ENCODE measurements at regions not wholly inside any gene's neighbourhood (a gene's known extent, or its start where the extent isn't known, plus 50 kb on each side); places are given as distances from the start of the nearest gene placed in this dataset.
"Not testable (repeated sequence)": the region's sequence is repeated elsewhere in the genome, so short reads cannot be mapped to it uniquely, and the experiment has no call there.

DNA sequence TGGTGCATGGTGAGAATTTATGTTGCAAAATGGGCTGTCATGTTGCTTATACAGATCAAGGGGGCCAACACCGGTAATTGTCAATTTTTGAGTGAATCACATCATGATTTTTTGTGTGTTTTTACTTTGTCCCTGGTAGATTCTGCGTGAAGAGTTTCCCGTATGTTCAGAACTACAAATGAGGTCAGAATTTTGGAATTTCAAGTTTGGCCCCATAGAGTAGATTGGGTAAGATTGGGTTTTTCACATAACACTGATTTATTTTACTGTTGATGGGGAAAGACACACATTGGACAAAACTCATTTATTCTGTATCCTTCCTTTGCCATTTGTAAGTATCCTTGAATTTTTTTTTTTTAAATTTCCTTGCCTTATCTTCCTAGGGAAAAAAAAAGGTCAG, 158.5 kb upstream of the MXRA5 start:
- DNase-seq = no peak

DNA sequence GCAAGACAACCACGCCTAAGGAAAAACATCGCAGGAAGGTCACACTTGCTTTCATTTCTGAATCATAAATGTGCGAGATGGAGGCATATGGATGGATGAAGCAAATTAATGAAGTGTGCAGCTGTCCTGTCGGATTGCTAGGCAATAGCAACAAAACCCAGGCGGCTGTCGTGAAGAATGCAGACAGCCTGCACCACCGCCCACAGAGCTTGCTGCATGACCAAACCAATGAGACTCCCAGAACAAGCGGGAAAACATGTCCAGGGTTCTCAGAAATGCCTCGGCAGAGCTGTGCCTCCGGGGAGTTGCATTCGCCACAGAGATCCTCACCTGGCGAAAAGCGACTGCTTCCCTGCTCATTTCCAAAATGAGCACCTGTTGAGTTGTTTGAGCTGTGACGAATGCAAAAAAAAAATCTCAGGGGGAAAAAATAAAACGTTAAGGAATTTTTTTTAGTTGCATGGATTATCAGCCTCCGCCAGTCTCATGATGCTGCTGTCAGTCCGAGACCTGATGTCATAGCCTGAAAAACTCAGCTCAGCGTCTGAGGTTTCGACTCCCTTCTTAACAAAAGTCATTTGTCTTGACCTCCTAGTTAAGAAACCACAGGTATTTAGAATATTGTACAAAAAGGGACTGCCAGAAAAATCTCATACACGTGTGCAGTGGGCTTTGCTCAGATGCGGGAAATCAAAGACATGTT, 155.5 kb upstream of the MXRA5 start:
- peak; percentile 61 for DNase-seq

- peak; percentile 45 for DNase-seq
These were observed 149.7 kb upstream of the MXRA5 start for GRCh38 chrX:3495836-3496769.

DNA sequence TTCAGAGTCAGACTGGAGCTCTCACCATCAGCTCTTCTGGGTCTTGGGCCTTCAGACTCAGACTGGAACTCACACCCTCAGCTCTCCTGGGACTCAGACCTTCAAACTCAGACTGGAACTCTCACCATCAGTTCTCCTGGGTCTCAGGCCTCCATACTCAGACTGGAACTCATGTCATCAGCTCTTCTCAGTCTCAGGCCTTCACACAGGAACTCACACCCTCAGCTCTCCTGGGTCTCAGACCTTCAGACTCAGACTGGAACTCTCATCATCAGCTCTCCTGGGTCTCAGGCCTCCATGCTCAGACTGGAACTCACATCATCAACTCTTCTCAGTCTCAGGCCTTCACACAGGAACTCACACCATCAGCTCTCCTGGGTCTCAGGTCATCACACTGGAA, 147.2 kb upstream of the MXRA5 start:
- no peak for DNase-seq

GRCh38 chrX:3485727-3486126, 139.3 kb upstream of the MXRA5 start:
- DNase-seq = no peak

DNA sequence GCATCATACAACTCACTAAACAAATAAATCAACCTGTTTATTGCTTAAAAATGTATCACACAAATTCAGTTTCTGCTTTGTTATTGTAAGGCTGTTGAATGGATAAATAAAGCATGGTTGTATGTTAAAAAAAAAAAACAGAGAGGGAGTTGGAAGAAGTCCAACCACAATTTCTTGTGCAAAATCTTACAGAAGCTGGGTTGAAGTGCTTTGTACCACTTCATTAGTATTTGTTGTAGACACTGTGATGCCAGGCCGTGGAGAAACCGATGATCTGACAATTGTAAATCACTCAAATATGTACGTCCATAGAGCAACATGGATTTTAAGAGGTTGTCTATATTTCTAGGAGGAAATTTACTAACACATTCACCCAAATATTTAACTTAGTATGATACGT, 132.6 kb upstream of the MXRA5 start:
- DNase-seq = no peak

DNA sequence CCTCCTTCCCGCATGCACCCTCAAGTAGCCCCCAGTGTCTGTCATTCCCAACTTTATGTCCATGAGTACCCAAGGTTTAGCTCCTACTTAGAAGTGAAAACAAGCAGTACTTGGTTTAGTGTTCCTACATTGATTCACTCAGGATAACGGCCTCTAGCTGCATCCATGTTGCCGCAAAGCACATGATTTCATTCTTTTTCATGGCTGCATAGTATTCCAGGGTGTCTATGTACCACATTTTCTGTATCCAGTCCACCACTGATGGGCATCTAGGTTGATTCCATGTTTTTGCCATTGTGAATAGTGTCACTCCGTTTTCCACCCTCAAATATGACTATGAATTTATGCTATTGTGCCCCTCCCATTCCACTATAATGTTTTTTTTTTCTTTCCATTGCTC, 130.5 kb upstream of the MXRA5 start:
- no peak for DNase-seq

DNA sequence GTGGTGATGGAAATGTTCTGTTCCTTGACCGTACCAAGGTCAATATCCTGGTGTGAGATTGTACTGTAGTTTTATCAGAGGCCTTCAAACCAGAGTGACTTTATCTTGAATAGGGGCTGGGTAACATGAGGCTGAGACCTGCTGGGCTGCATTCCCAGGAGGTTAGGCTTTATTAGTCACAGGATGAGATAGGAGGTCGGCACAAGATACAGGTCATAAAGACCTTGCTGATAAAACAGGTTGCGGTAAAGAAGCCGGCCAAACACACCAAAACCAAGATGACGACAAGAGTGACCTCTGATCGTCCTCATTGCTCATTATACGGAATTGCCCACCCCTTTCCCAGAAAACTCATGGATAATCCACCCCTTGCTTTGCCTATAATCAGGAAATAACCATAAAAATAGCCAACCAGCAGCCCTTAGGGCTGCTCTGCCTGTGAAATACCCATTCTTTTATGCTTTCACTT, 123.8 kb upstream of the MXRA5 start:
- not testable (repeated sequence) for DNase-seq

DNA sequence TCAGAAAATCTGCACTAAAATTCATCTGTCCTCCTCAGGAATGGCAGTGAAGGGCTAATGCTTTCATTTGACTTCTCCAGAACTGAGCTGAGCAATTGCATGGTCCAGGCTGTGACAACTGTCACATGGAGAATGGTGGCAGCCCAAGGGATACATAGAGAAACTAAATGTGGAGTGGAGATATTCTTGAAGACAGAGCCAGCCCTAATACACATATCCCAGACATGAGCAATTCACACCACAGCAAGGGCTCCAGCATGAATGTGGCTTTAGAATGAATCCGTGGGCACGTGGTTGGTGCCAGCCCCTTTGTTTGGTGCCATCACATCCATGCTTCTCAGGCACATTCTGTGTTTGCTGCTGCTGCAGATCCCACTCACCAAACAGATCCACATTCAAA, 121.6 kb upstream of the MXRA5 start:
- no peak for DNase-seq

GRCh38 chrX:3465017-3465416, 118.6 kb upstream of the MXRA5 start:
- no peak for DNase-seq

DNA sequence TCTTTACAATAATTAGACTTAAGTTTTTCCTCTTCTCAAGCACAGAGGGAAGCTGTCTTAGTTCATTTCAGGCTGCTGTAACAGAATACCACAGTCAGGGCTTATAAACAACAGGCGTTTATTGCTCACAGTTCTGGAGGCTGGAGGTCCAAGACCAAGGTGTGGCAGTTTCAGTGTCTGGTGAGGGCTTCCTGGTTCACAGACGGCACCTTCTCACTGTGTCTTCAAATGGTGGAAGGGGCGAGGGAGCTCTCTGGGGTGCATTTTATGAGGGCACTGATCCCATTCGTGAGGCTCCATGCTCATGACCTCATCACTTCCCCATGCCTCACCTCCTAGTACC, 115.7 kb upstream of the MXRA5 start:
- DNase-seq = no peak

DNA sequence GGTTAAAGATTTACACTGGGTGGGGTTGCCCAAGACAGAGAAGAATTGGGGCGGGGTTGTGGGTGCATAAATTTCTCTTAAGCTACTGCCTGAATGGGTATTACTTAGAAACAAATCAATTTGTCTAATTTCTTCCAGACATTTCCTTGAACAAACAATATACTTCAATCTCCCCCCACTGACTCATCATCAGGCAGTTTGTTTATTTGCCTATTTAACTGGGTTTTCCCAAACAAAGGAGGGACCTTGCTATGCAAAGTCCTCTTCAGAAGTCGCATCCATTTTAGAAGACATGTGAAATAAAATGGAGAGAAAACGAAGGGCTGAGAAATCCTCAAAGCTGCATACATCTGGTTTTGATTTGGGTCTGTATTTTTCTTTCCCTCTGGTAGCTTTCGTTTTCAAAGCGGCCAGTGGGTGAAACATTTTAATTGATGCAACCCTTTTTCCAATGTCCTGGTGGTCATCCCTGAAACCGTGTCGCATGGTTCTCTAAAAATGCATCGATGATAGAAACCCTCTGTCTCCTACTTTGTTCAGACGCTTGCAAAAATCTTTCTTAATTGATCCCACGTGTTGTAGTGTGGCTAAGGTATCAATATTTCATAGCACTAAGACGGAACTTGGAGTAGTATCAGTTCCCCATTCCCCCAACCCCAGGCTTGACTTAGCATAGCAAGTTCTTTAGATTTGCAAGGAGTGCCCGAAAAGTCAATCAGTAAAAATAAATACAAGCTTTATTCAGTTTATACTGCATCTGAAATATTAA, 115.1 kb upstream of the MXRA5 start:
- no peak for DNase-seq

GRCh38 chrX:3455796-3456195, 109.3 kb upstream of the MXRA5 start:
- DNase-seq = no peak

- no peak for DNase-seq
These were observed 105.1 kb upstream of the MXRA5 start for GRCh38 chrX:3451571-3451970.

DNA sequence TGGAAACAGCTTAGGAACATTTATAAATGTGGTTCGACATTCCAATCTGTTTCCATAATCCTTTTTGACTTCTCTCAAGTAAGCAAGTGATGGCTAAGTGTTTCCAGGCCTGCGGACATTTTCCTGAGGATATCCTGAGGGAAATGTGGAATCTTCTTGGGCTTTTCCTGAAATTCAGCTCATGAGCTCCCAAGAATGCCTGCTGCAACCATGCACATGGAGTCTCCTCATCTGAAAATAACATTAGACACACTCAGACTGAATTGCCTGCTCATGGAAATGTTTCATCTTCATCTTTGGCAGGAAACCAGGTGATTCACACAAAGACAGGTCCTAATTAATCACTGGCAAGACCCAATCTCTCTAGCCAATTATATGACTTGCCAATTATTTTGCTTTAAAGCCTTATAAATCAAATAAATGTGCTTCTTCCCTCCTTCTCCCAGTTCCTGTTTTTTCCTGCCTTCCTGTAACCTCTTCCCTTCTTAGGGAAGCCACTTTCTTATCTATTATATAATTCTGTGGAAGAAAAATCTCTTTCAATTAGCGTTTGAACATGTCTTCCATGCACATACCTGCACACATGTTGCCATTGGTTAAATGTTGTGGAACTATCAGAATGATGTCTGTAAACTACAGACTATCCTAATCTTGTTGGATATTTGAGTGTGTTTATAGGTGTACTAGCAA, 104.6 kb upstream of the MXRA5 start:
- DNase-seq = no peak

GRCh38 chrX:3449287-3449686, 102.8 kb upstream of the MXRA5 start:
- DNase-seq = no peak

DNA sequence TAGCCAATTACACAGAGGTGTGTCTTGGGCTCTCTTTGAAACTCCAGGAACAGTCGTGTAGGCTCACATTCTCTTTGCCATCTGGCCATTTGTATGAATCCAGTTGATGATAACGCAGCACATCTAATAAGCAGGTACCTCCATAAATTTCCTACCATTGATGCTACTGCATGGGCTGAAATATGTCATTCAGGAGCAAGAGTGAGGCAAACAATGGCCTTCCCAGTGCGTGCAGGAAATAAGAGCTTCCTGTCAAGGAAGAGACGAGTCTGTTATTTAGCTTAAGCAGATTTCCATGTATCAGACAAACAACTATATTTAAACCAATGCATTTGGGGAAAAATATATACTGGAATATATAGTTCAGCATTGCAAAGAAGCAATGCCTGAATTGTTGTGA, 102.1 kb upstream of the MXRA5 start:
- no peak for DNase-seq

DNA sequence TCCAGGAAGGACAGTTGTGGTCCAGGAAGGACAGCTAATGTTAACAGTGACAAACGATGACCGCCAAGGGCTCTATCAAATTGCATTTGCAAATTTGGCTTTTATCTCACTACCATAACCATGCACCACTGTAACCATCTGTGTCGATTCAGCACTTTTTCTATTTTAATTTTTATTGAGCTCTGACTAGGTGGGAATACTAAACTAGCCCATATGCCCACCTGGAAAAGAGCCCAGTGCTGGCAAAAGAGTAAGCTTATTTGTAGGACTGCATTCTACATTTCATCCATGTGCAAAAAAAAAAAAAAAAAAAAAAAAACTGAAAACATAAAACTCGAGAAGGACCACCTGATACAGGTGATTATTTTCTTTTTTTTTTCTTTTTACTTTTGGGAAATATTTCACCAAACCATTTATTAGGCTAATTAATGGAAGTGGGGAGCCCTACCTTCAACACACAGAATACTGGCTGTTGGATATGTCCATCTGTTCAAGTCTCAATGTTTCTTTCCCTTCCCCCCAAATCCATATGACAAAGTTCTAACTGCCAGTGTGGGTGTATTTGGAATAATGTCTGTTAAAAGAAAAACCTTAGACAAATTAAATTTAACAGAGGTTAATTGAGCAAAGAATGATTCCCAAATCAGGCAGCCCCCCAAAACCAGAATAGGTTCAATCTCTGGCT, 99.5 kb upstream of the MXRA5 start:
- no peak for DNase-seq

DNA sequence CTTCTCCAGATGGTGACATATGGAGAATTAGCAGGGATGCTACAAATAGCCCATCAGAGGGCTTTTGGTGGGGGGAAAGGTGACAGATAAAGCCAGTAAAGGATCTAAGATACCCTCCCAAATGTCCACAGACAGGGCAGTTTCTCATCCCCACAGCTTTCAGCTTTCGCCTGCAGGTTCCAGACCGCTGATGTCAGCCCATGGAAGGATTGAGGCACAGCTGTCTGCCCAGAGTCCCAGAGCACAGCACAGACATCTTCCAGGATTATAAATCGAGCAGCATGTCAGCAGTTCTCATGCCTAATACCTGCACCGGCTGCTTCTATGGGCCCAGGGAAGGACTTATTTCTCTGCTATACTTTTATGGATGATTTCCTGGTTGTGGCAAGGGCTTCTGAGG, 96.7 kb upstream of the MXRA5 start:
- peak; percentile 52 for DNase-seq

DNA sequence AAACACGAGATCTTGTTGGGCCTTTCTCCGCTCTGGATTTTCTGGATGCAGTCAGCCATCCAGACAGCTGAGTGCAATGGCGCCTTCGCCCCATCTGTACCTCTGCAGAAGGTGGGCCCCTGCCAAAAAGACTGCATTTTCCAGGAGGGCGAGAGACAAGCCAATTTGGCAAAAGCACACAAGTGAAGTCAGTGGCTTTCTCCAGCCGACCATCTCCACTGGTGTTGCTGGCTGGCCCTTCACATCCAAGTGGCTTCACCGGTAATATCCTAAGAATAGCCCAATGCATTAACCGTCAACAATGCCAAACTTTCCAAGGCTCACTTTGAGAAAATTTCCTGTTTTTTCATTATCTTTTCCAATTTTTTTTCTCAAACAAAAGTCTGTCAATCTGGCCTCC, 96.2 kb upstream of the MXRA5 start:
- no peak for DNase-seq

DNA sequence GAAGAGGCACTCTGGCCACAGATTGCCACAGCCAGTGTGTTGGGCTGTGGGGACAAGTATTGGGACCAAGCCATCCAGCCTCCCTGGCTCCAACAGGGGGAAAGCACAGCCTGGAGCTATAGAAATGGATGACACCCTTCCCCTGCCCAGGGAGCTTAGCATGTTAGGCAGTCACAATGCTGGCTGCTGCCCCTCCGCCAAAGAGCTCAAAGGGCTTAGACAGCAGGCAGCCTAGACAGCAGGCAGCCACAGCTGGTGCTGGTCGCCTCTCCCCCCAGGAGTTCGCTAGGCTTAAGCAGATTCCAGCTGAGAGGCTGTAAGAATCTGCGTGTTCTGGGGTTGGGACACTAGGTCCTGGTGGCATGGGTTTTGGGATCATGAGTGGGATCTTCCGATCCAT, 94.5 kb upstream of the MXRA5 start:
- no peak for DNase-seq

GRCh38 chrX:3435916-3436315, 89.5 kb upstream of the MXRA5 start:
- DNase-seq = not testable (repeated sequence)
